ENCODE measurements at regions not wholly inside any gene's neighbourhood (a gene's known extent, or its start where the extent isn't known, plus 50 kb on each side); places are given as distances from the start of the nearest gene placed in this dataset.

GRCh38 chr9:108386032-108386431 is 469.8 kb downstream of the ACTL7B start:
- H3K27ac ChIP-seq = no peak overlapping the region
- TF ChIP-seq ZFX (IDR thresholded peaks at IDR 0.05; ENCODE audit: borderline replicate concordance) = no peak

GRCh38 chr9:108383796-108384195 is 472.0 kb downstream of the ACTL7B start:
- no peak overlapping the region for H3K27ac ChIP-seq
- TF ChIP-seq ZFX (IDR thresholded peaks at IDR 0.05; ENCODE audit: borderline replicate concordance) = no peak
- TF ChIP-seq, protein P1, sequence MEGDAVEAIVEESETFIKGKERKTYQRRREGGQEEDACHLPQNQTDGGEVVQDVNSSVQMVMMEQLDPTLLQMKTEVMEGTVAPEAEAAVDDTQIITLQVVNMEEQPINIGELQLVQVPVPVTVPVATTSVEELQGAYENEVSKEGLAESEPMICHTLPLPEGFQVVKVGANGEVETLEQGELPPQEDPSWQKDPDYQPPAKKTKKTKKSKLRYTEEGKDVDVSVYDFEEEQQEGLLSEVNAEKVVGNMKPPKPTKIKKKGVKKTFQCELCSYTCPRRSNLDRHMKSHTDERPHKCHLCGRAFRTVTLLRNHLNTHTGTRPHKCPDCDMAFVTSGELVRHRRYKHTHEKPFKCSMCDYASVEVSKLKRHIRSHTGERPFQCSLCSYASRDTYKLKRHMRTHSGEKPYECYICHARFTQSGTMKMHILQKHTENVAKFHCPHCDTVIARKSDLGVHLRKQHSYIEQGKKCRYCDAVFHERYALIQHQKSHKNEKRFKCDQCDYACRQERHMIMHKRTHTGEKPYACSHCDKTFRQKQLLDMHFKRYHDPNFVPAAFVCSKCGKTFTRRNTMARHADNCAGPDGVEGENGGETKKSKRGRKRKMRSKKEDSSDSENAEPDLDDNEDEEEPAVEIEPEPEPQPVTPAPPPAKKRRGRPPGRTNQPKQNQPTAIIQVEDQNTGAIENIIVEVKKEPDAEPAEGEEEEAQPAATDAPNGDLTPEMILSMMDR (IDR thresholded peaks at IDR 0.05) = no peak

DNA sequence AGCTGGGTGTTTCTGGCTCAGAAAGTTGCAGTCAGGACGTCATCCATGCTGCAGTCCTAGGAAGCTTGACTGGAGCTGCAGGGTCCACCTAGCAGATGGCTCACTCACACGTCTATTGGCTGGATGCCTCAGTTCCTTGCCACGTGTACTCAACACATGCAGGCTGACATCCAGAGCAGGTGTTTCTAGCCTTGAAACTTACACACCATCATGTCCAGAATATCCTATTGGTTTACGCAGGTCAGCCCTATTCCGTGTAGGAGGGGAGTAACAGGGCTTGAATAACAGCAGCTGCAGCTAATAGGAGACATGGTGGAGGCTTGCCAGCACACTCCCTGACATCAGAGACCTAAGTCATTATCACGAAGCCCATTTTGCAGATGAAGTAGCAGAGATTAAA is 473.5 kb downstream of the ACTL7B start:
- TF ChIP-seq ZFX (IDR thresholded peaks at IDR 0.05; ENCODE audit: borderline replicate concordance) = no peak
- TF ChIP-seq, protein P1 (IDR thresholded peaks at IDR 0.05) = no peak
- no peak overlapping the region for H3K27ac ChIP-seq

DNA sequence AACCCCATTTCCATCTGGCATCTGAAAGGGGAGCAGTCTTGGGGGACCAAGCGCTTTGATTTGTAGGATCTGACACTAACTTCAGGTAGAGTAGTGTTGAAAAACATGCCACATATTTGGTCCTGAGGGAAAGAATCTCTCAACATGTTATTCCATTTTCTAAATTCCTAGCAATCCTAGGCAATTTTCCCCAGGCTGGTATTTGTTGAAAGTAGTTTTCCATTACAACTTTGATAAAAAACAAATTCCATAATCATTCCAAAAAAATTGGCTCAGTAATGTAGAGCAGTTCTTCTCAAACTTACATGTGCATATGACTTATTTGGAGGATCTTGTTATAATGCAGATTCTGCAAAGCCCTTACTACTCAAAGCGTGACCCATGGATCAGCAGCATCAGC is 477.9 kb downstream of the ACTL7B start:
- TF ChIP-seq, protein P1 (IDR thresholded peaks at IDR 0.05) = no peak
- TF ChIP-seq ZFX (IDR thresholded peaks at IDR 0.05; ENCODE audit: borderline replicate concordance) = no peak
- no peak overlapping the region for H3K27ac ChIP-seq

- no peak for TF ChIP-seq ZFX (IDR thresholded peaks at IDR 0.05; ENCODE audit: borderline replicate concordance)
- TF ChIP-seq, protein P1 (IDR thresholded peaks at IDR 0.05) = no peak
- H3K27ac ChIP-seq = no peak overlapping the region
Measured at GRCh38 chr9:108377382-108377781, 478.4 kb downstream of the ACTL7B start.

DNA sequence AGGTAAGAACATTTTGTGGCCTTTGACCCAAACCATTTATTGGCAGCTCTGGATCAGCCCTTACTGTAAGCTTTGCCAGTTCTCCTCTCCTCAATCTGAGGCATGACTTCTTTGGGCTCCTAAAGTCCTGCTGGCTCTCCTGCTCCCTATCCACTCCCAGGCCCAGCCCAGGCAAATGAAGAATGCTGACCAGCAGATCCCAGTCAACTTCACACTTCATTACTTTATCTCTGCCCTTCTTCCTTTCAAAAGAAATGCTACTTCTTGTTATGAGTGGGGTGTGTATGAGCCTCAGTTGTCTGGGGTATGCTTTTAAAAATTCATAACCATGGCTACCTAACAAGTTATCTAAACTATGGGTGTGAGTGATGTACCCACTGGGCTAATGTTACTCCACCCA is 479.6 kb downstream of the ACTL7B start:
- TF ChIP-seq ZFX (IDR thresholded peaks at IDR 0.05; ENCODE audit: borderline replicate concordance) = no peak
- TF ChIP-seq, protein P1 (IDR thresholded peaks at IDR 0.05) = no peak
- H3K27ac ChIP-seq = no peak overlapping the region

GRCh38 chr9:108374626-108375025 is 481.2 kb downstream of the ACTL7B start:
- TF ChIP-seq, protein P1 (IDR thresholded peaks at IDR 0.05) = no peak
- no peak for TF ChIP-seq ZFX (IDR thresholded peaks at IDR 0.05; ENCODE audit: borderline replicate concordance)
- H3K27ac ChIP-seq = no peak overlapping the region

DNA sequence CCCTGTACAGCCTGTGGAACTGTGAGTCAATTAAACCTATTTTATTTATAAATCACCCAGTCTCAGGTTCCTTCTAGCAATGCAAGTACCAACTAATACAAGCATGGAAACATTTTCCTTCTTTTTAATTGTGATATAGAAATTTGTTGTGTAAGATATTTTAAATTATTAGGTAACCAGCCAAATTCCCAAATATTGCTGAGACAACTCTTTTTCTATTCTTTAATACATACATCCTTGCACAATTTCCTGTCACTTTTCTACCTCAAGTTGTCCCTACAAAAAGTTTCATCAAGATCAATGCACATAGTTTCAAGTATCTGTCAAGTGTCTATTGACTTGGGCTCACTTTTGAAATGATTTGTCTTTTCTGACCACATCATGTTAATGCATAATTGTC is 488.6 kb downstream of the ACTL7B start:
- no peak overlapping the region for H3K27ac ChIP-seq
- TF ChIP-seq, protein P1 (IDR thresholded peaks at IDR 0.05) = no peak
- no peak for TF ChIP-seq ZFX (IDR thresholded peaks at IDR 0.05; ENCODE audit: borderline replicate concordance)

Measured in 22Rv1 (cell line).